IMR-90 (cell line): ENCODE measurements at regions not wholly inside any gene's neighbourhood (a gene's known extent, or its start where the extent isn't known, plus 50 kb on each side); places are given as distances from the start of the nearest gene placed in this dataset.

ENCODE experiments used
- ATAC-seq: fragments of 200-7000 bp; cut with Tn5 transposase; 2 replicates; pipeline ENCODE4 v1.9.1; 2020; ENCODE audit warnings: low read depth, mild to moderate bottlenecking, moderate library complexity
- BruUV-seq: library from RNA; stranded (reverse); fragments of 400-500 nt; replicated peaks from 2 replicates; lab custom pipeline; 2021; lab: Mats Ljungman, UMichigan
- CTCF ChIA-PET: fragments of 300-600 bp; formaldehyde crosslinking; extraction: SDS; loops from one replicate; lab custom pipeline; 2021; ENCODE audit warnings: antibody characterized with exemption; lab: Yijun Ruan, JAX
- POLR2A ChIA-PET: fragments of 300-600 bp; sonication (Branson Sonifier 250); formaldehyde crosslinking; loops from one replicate; lab custom pipeline; 2022; ENCODE audit warnings: antibody characterized with exemption; ENCODE audit not compliant: unreplicated experiment; lab: Charles Lee
- DNase-seq: peaks from one replicate; pipeline ENCODE4 v3.0.0; 2013
- H2AFZ ChIP-seq: replicated peaks from 2 replicates; pipeline ENCODE3; 2013; ENCODE audit warnings: low read length, mild to moderate bottlenecking; ENCODE audit not compliant: poor library complexity
- H2AK5ac ChIP-seq: 2 replicates; pipeline ENCODE4 v1.6.1; 2013; ENCODE audit warnings: low read depth, low read length, inconsistent platforms
- H2AK9ac ChIP-seq: replicated peaks from 2 replicates; pipeline ENCODE3; 2013; ENCODE audit warnings: mild to moderate bottlenecking, low read depth, low read length, moderate library complexity; ENCODE audit not compliant: poor library complexity
- H2BK120ac ChIP-seq: 2 replicates; pipeline ENCODE4 v1.6.1; 2013; ENCODE audit warnings: low read depth, low read length, inconsistent platforms
- H2BK15ac ChIP-seq: 3 replicates; pipeline ENCODE4 v1.6.1; 2013; ENCODE audit warnings: low read depth, low read length, inconsistent platforms
- H2BK20ac ChIP-seq: 2 replicates; pipeline ENCODE4 v1.6.1; 2013; ENCODE audit warnings: low read depth, mild to moderate bottlenecking, inconsistent platforms, low read length, moderate library complexity
- H2BK5ac ChIP-seq: 2 replicates; pipeline ENCODE4 v1.6.1; 2013; ENCODE audit warnings: mild to moderate bottlenecking, low read depth, low read length, inconsistent platforms; ENCODE audit not compliant: poor library complexity, severe bottlenecking
- H3K14ac ChIP-seq: replicated peaks from 2 replicates; pipeline ENCODE4 v1.6.1; 2013; ENCODE audit warnings: low read depth, low read length, inconsistent platforms
- H3K18ac ChIP-seq: 2 replicates; pipeline ENCODE4 v1.6.1; 2013; ENCODE audit warnings: low read depth, low read length, control low read depth
- H3K23ac ChIP-seq: 2 replicates; pipeline ENCODE4 v1.6.1; 2013; ENCODE audit warnings: low read depth, low read length, inconsistent platforms
- H3K27ac ChIP-seq: 2 replicates; pipeline ENCODE4 v1.5.1; 2013; ENCODE audit warnings: mild to moderate bottlenecking, control low read depth, low read length; ENCODE audit not compliant: insufficient read depth
- H3K27me3 ChIP-seq: 2 replicates; pipeline ENCODE4 v1.6.1; 2013; ENCODE audit warnings: low read length; ENCODE audit not compliant: control insufficient read depth, insufficient read depth
- H3K36me3 ChIP-seq: 2 replicates; pipeline ENCODE4 v1.6.1; 2013; ENCODE audit warnings: low read length, mixed read lengths; ENCODE audit not compliant: control insufficient read depth, insufficient read depth
- H3K4ac ChIP-seq: 2 replicates; pipeline ENCODE4 v1.6.1; 2013; ENCODE audit warnings: low read depth, low read length, inconsistent platforms
- H3K4me1 ChIP-seq: 2 replicates; pipeline ENCODE4 v1.6.1; 2013; ENCODE audit warnings: low read length, mixed read lengths; ENCODE audit not compliant: control insufficient read depth, insufficient read depth
- H3K4me2 ChIP-seq: 2 replicates; pipeline ENCODE4 v1.6.1; 2013; ENCODE audit warnings: low read depth, mild to moderate bottlenecking, control low read depth, low read length, moderate library complexity
- H3K4me3 ChIP-seq: 2 replicates; pipeline ENCODE4 v1.5.1; 2013; ENCODE audit warnings: low read depth, mild to moderate bottlenecking, control low read depth, low read length, moderate library complexity; ENCODE audit not compliant: insufficient read depth
- H3K56ac ChIP-seq: 2 replicates; pipeline ENCODE4 v1.6.1; 2013; ENCODE audit warnings: low read length, inconsistent platforms; ENCODE audit not compliant: insufficient read depth; ENCODE audit errors: extremely low read depth
- H3K79me1 ChIP-seq, 2 experiments: 2 replicates each; pipeline ENCODE4 v1.6.1; 2013; ENCODE audit warnings: low read length in 2 of 2, inconsistent platforms in 1 of 2, low read depth in 1 of 2
- H3K9ac ChIP-seq: 2 replicates; pipeline ENCODE4 v1.6.1; 2013; ENCODE audit warnings: low read depth, low read length, control low read depth
- H3K9me1 ChIP-seq: 2 replicates; pipeline ENCODE4 v1.6.1; 2013; ENCODE audit warnings: low read length, inconsistent platforms; ENCODE audit not compliant: insufficient read depth
- H3K9me3 ChIP-seq: 2 replicates; pipeline ENCODE4 v1.6.1; 2013; ENCODE audit warnings: low read length; ENCODE audit not compliant: control insufficient read depth, insufficient read depth
- H4K20me1 ChIP-seq: 2 replicates; pipeline ENCODE4 v1.6.1; 2013; ENCODE audit warnings: low read length, inconsistent platforms; ENCODE audit not compliant: insufficient read depth
- H4K5ac ChIP-seq: 2 replicates; pipeline ENCODE4 v1.6.1; 2013; ENCODE audit warnings: mild to moderate bottlenecking, low read depth, low read length, control low read depth
- H4K8ac ChIP-seq, 2 experiments: 2 replicates each; pipeline ENCODE4 v1.6.1; 2013; ENCODE audit warnings: low read depth in 2 of 2, low read length in 2 of 2, control low read depth in 1 of 2, inconsistent platforms in 1 of 2
- H4K91ac ChIP-seq: 2 replicates; pipeline ENCODE4 v1.6.1; 2013; ENCODE audit warnings: low read depth, low read length, inconsistent platforms; ENCODE audit not compliant: insufficient read depth
- BHLHE40 ChIP-seq: fragments of 150-350 bp; IDR thresholded peaks from 2 replicates; pipeline ENCODE4 v1.6.1; 2016; ENCODE audit warnings: mild to moderate bottlenecking, low read depth, low read length
- MAFK ChIP-seq: IDR thresholded peaks from 2 replicates; pipeline ENCODE4 v1.6.1; 2012; ENCODE audit warnings: low read depth, low read length, improper control_type of control experiment
- MXI1 ChIP-seq: IDR thresholded peaks from 2 replicates; pipeline ENCODE4 v1.6.1; 2012; ENCODE audit warnings: low read depth, mild to moderate bottlenecking, low read length, moderate library complexity, borderline replicate concordance
- POLR2A ChIP-seq: IDR thresholded peaks from 2 replicates; pipeline ENCODE4 v1.6.1; 2012; ENCODE audit warnings: mild to moderate bottlenecking, low read depth, low read length
- RAD21 ChIP-seq: IDR thresholded peaks from 2 replicates; pipeline ENCODE4 v1.6.1; 2012; ENCODE audit warnings: low read length, improper control_type of control experiment
- RFX5 ChIP-seq: IDR thresholded peaks from 2 replicates; pipeline ENCODE4 v1.8.0; 2012; ENCODE audit warnings: low read depth, mild to moderate bottlenecking, low read length, moderate library complexity
- WGBS, 2 experiments: methylation state at CpG; one replicate each; pipeline versions ENCODE4 v1.1.5 to v1.1.7; 2013; ENCODE audit warnings: missing lambda C conversion rate in 2 of 2; ENCODE audit not compliant: insufficient read length in 1 of 2; ENCODE audit errors: extremely low coverage in 2 of 2; 5-methylcytosine and 5-hydroxymethylcytosine counted together
- dilution Hi-C: fragments of 300-500 bp; cut with HindIII; formaldehyde crosslinking; loops from one replicate; pipeline ENCODE4 v1.14.3; 2018; ENCODE audit warnings: low sequenced_read_pairs; ENCODE audit not compliant: unreplicated experiment
- in situ Hi-C: fragments of 300-500 bp; cut with MboI; formaldehyde crosslinking; loops from 3 replicates; pipeline ENCODE4 v1.14.3; 2019; ENCODE audit warnings: low sequenced_read_pairs, inconsistent platforms, mixed read lengths
- intact Hi-C: fragments of 100-400 bp; cut with micrococcal nuclease; formaldehyde crosslinking; loops from 2 replicates; pipeline ENCODE4 v1.10.0; 2022
- TF ChIP-seq, protein P1 (sequence below): conservative IDR thresholded peaks from 2 replicates; pipeline ENCODE4 v1.5.1; 2012; ENCODE audit warnings: mild to moderate bottlenecking, low read depth, low read length, improper control_type of control experiment

DNA sequence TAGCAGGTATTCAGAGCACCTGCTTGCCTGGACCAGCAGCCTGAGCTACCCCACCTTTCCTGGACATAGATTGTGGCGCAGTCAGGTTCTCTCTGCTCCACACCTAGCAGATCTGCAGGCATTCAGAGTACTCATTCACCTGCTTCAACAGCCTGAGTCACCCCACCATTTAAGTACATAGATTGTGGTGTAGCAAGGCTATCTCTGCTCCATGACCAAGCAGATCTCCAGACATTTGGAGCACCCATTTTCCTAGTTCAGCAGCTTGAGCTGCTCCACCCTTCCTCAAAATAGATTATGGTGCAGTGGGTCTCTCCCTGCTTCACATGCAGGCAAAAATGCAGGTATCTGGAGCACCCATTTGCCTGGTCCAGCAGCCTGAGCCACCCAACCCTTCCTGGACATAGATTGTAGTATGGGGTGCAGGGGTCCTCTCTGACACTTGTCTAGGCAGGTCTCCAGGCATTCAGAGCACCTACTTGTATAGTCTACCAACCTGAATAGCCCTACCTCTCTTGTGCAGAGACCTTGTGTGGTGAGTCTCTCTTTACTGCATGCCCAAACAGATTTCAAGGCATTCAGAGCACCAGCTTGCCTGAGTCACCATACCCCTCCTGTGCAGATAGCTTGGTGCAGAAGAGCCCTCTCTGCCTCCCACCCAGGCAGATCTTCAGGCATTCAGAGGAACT is 466.0 kb upstream of the THBS1 start:
- intact Hi-C loops (no loop called here), dilution Hi-C loops (no loop called here), in situ Hi-C loops (no loop called here)
- Histone ChIP-seq H2BK5ac (no peak overlapping the region), H3K27ac (no peak overlapping the region), H3K56ac (no peak overlapping the region), H2BK15ac (peak overlapping the region; percentile 13; the same call in 1 of the 3 replicates), H3K27me3 (no peaks in the 10 kb centered on the region), H4K91ac (no peak overlapping the region), H3K4me3 (no peak overlapping the region), H3K23ac (no peak overlapping the region), H4K8ac (no peak overlapping the region), H2AK5ac (no peak overlapping the region; the same call in 1 of the 2 replicates), H3K14ac (no peak overlapping the region), H3K4me2 (no peak overlapping the region), H4K5ac (no peak overlapping the region), H2AK9ac (no peak overlapping the region), H3K9me3 (peaks cover 18% of the 10 kb centered on the region), H2AFZ (no peak overlapping the region), H3K18ac (peak overlapping the region; percentile 6; the same call in 1 of the 2 replicates), H3K9ac (no peak overlapping the region), H3K4me1 (peaks cover 2% of the 10 kb centered on the region; the same call in 1 of the 2 replicates), H3K9me1 (no peaks in the 10 kb centered on the region), H2BK120ac (peak overlapping the region; percentile 4; the same call in 1 of the 2 replicates), H4K20me1 (no peaks in the 10 kb centered on the region), H3K4ac (no peak overlapping the region), H2BK20ac (no peak overlapping the region), H3K79me1 (no peaks in the 10 kb centered on the region), H3K36me3 (no peaks in the 10 kb centered on the region)
- no peak for ATAC-seq
- POLR2A ChIA-PET = no interaction called here
- WGBS, 2 experiments = no CpG with 5 or more reads among the region's 1 CpG
- TF ChIP-seq RAD21 (no peak), RFX5 (no peak), POLR2A (no peak), BHLHE40 (no peak), MAFK (no peak), MXI1 (no peak)
- TF ChIP-seq, protein P1, sequence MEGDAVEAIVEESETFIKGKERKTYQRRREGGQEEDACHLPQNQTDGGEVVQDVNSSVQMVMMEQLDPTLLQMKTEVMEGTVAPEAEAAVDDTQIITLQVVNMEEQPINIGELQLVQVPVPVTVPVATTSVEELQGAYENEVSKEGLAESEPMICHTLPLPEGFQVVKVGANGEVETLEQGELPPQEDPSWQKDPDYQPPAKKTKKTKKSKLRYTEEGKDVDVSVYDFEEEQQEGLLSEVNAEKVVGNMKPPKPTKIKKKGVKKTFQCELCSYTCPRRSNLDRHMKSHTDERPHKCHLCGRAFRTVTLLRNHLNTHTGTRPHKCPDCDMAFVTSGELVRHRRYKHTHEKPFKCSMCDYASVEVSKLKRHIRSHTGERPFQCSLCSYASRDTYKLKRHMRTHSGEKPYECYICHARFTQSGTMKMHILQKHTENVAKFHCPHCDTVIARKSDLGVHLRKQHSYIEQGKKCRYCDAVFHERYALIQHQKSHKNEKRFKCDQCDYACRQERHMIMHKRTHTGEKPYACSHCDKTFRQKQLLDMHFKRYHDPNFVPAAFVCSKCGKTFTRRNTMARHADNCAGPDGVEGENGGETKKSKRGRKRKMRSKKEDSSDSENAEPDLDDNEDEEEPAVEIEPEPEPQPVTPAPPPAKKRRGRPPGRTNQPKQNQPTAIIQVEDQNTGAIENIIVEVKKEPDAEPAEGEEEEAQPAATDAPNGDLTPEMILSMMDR = no peak
- no TSS peak for BruUV-seq
- CTCF ChIA-PET = no interaction called here
- DNase-seq = no peak
